ENCODE measurements at regions not wholly inside any gene's neighbourhood (a gene's known extent, or its start where the extent isn't known, plus 50 kb on each side); places are given as distances from the start of the nearest gene placed in this dataset.

DNA sequence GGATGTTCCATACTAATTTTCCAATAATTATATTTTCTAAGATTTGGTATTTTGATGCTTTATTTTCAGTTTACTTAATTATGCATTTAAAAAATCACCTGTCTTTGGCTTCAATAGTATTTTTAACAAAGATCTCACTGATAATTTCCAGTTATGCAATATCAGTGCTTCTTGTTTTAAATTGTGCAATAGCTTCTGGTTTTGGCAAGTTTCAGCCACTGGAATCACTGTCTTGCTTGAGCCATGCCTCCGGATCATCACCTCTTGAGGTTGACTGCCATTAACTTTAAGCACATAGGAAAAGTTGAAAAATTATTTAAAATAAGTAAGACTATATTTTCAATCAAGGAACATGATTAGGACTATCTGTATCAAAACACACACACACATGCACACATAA, 1242.1 kb downstream of the HACE1 start:
- in situ Hi-C loops (cut with HindIII; ENCODE audit: extremely low pct_ligation_motif_present, low pct_unique_long_range_greater_than_20kb) (no loop called here), intact Hi-C loops (cut with micrococcal nuclease; ENCODE audit: unreplicated experiment) (no loop called here)
- no peak overlapping the region for H2AFZ ChIP-seq (ENCODE audit: low read length)
- no peaks in the 10 kb centered on the region for H3K79me2 ChIP-seq (ENCODE audit: insufficient read depth, low read length)
- CTCF ChIA-PET (ENCODE audit: low intra/inter-chr PET ratio, low total read pairs): no interaction called here
- H3K9ac ChIP-seq (ENCODE audit: insufficient read depth, low read depth, low read length): no peak overlapping the region
- no peak overlapping the region for H3K4me2 ChIP-seq (ENCODE audit: low read depth, low read length)
- no peak overlapping the region for H3K4me3 ChIP-seq (replicated peaks in 1 of 3; ENCODE audit: insufficient read depth in 1 of 3, low read depth in 2 of 3, low read length in 3 of 3)
- H3K4me1 ChIP-seq (ENCODE audit: insufficient read depth, low read length): no peaks in the 10 kb centered on the region
- no peak for DNase-seq (ENCODE audit: low spot score)
- H3K27ac ChIP-seq (ENCODE audit: extremely low read length, insufficient read depth, low read length): no peak overlapping the region
- H3K9me3 ChIP-seq (ENCODE audit: low read length): peaks cover 5% of the 10 kb centered on the region; the same call in 1 of the 2 replicates
- POLR2A ChIA-PET: no interaction called here
- no TSS peak for BruUV-seq (replicated peaks)
- ATAC-seq: no peak
- FAIRE-seq: no peak
- no peak for TF ChIP-seq ZFP37 (CRISPR knock-in tag; IDR thresholded peaks at IDR 0.05; ENCODE audit: borderline replicate concordance)
- peak; percentile 61; the same call in 1 of the 2 replicates for TF ChIP-seq CEBPB (IDR thresholded peaks at IDR 0.05; ENCODE audit: borderline replicate concordance, low read depth, low read length)
- no peaks in the 10 kb centered on the region for H3K36me3 ChIP-seq (replicated peaks in 1 of 2; ENCODE audit: control insufficient read depth in 1 of 2, insufficient read depth in 2 of 2, low read length in 2 of 2)
- H4K20me1 ChIP-seq (ENCODE audit: insufficient read depth, low read length): no peaks in the 10 kb centered on the region
- H3K27me3 ChIP-seq (ENCODE audit: control insufficient read depth in 1 of 2, insufficient read depth in 2 of 2, low read length in 2 of 2): no peaks in the 10 kb centered on the region
- WGBS (ENCODE audit: low lambda C conversion rate): 4% methylated on average over 1 of the region's 1 CpG

DNA sequence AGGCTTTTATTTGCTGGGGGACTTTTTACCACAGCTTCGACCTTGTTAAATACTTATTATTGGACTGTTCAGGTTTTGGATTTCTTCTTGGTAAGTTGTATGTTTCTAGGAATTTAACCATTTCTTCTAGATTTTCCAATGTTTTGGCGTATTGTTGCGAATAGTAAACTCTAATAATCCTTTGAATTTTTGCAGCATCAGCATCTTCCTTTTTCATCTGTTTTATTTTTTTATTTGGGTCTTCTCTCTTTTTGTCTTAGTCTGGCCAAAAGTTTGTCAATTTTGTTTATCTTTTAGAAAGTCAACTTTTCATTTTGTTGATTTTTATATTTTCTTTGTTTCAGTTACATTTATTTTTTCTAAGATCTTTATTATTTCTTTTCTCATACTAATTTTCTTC, 1272.0 kb downstream of the HACE1 start:
- Histone ChIP-seq H3K4me2 (ENCODE audit: low read depth, low read length) (no peak overlapping the region), H3K36me3 (replicated peaks in 1 of 2; ENCODE audit: control insufficient read depth in 1 of 2, insufficient read depth in 2 of 2, low read length in 2 of 2) (no peaks in the 10 kb centered on the region), H3K9ac (ENCODE audit: insufficient read depth, low read depth, low read length) (no peak overlapping the region), H2AFZ (ENCODE audit: low read length) (no peak overlapping the region), H4K20me1 (ENCODE audit: insufficient read depth, low read length) (no peaks in the 10 kb centered on the region), H3K79me2 (ENCODE audit: insufficient read depth, low read length) (no peaks in the 10 kb centered on the region), H3K4me1 (ENCODE audit: insufficient read depth, low read length) (no peaks in the 10 kb centered on the region), H3K27ac (ENCODE audit: extremely low read length, insufficient read depth, low read length) (no peak overlapping the region), H3K4me3 (replicated peaks in 1 of 3; ENCODE audit: insufficient read depth in 1 of 3, low read depth in 2 of 3, low read length in 3 of 3) (no peak overlapping the region), H3K9me3 (ENCODE audit: low read length) (no peaks in the 10 kb centered on the region), H3K27me3 (ENCODE audit: control insufficient read depth in 1 of 2, insufficient read depth in 2 of 2, low read length in 2 of 2) (no peaks in the 10 kb centered on the region)
- WGBS (ENCODE audit: low lambda C conversion rate): 37% methylated on average over 3 of the region's 3 CpGs
- FAIRE-seq: no peak
- intact Hi-C loops (cut with micrococcal nuclease; ENCODE audit: unreplicated experiment) (no loop called here), in situ Hi-C loops (cut with HindIII; ENCODE audit: extremely low pct_ligation_motif_present, low pct_unique_long_range_greater_than_20kb) (no loop called here)
- ATAC-seq: no peak
- peak; percentile 76 for TF ChIP-seq MAFF (IDR thresholded peaks at IDR 0.05; ENCODE audit: low read depth, low read length)
- TF ChIP-seq ZNF230 (CRISPR knock-in tag; IDR thresholded peaks at IDR 0.05): no peak
- peak; percentile 60 to 82 for TF ChIP-seq MAFK (conservative IDR thresholded peaks at IDR 0.05 in 1 of 2, IDR thresholded peaks at IDR 0.05 in 1 of 2; ENCODE audit: low read length in 2 of 2)
- DNase-seq (ENCODE audit: low spot score): no peak
- ChIA-PET POLR2A (no interaction called here), CTCF (ENCODE audit: low intra/inter-chr PET ratio, low total read pairs) (no interaction called here)
- no TSS peak for BruUV-seq (replicated peaks)

Data from HepG2 (cell line).